Endothelial cell of hepatic sinusoid (primary cell): ENCODE measurements at regions not wholly inside any gene's neighbourhood (a gene's known extent, or its start where the extent isn't known, plus 50 kb on each side); places are given as distances from the start of the nearest gene placed in this dataset.

Experiments
- in situ Hi-C: cut with HindIII; loops from 2 replicates; pipeline ENCODE4 v1.10.0; 2017; ENCODE audit warnings: low sequenced_read_pairs

- in situ Hi-C loops, result no loop called here
These were observed 606.7 kb upstream of the FAM174A start for GRCh38 chr5:99928490-99928889.

- in situ Hi-C loops, result no loop called here
These were observed 608.7 kb upstream of the FAM174A start for GRCh38 chr5:99926463-99926862.

DNA sequence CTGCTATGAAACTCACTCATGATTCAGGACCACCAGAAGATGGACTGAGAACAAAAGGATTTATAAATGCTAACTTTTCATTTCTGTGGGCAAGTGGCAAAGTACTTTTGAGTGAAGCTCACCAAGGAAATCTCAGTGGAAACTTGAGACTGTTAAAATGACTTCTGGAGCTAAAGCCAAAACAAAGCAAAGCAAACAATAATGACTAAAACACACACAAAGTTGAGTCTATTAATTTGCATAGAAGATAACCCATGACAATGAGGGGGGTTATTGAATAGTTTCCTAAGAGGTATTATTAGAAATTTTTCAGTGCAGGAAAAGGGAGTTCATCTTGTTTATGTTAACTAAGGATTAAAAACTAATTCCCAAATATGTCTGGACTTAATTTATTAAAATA lies 612.8 kb upstream of the FAM174A start:
- in situ Hi-C loops, result no loop called here

DNA sequence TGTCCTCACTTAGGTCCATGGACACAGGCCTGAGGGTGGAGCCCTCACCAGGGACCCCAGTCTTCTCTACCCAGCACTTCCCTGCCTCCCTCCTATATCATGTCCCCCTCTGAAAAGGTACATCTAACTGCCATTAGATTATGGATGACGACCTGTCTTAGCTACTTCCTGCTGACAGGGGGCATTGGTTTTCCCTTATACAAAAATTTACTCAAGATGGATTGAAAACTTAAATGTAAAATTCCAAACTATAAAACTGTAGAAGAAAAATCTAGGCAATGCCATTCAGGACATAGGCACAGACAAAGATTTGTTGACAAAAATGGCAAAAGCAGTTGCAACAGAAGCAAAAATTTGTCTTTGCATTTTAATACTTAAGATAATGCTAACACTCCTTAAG lies 623.2 kb upstream of the FAM174A start:
- in situ Hi-C loops, result no loop called here

- in situ Hi-C loops, result no loop called here
These were observed 628.4 kb upstream of the FAM174A start for GRCh38 chr5:99906776-99907175.

DNA sequence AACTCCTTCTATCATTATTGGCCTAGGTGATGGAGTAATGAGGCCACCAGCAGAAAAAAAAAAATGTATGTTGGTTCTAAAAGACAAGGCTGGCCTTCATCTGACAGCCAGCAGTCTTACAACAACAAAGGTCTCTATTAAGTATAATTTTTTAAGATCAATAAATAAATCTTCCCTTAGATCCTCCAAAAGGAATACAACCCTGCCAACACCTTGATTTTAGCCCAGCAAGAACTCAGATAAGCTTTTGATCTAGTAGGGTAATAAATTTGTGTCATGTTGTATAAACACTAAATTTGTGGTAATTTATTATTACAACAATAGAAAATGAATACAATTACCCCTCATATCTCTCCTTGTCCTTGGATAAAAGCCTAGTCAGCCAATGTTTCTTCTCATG lies 633.2 kb upstream of the FAM174A start:
- in situ Hi-C loops, result no loop called here

- in situ Hi-C loops, result no loop called here
These were observed 634.8 kb upstream of the FAM174A start for GRCh38 chr5:99900302-99900852.

DNA sequence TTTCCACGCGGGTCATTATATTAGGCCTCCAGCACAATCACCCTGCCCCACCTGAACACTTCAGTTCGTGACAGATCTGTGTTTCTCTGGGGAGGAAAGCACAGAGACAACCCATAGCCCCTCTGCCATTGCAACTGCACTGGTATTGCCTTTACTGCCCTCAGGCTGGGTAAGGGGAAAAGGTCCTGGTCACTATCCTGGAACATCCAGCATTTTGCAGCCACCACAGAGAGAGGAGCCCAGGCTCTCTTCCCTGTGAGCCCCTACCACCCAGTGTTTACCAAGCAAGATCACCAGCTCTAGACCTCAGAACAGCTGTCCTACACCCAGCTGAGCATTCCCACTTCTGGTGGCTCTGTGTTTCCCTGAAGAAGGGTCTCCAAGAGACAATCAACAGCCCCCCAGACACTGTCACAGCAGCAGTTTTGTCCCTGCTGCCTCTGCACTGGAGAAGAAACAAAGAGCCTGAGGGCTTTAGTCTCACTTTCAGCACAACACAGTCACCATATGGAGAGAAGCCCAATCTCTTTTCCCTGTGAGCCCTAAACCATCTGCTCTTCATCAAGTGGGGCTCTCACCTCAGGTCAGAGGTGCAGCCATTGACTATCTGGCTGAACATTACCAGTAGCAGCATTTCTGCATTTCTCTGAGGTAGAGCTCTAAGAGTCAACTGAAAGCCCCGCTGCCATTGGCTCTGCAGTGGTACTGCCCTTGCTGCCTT lies 655.2 kb upstream of the FAM174A start:
- in situ Hi-C loops, result no loop called here

GRCh38 chr5:99878830-99879229 lies 656.3 kb upstream of the FAM174A start:
- in situ Hi-C loops, result no loop called here

DNA sequence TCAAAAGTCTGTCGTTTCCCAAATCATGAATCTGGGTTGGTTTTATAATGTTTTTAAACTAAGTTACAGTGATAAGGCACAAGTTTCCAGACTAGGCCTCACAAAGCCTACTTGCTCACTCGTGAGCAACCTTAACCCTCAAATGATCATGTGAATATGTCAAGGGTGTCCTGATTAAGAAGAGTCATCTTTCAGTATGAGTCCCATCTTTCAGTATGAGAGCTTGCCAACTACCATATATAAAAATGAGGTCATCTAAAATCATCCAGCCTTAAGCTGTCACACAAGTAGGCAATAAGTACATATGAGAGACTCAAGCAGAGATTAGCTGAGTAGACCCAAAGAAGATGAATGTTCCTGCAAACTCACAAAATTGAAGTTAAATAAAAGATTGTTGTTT lies 668.4 kb upstream of the FAM174A start:
- in situ Hi-C loops, result no loop called here

DNA sequence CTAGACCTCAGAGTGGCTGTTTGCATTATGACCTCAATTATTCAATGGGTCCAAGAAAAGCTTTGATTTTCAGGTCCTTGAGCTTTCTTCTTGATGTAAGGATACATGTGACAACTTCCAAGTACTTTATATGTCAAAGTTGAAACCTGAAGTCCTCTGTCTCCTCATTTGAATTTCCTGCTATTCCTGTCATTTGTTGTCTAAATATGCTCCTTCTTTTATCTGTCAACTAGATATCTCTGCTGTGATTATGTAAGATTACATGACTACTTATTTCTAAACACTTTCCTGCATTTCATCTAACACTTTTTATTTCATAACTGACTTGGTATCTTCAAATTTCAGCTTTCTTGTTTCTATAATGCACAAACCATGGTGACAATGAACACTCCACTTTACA lies 670.0 kb upstream of the FAM174A start:
- in situ Hi-C loops, result no loop called here

DNA sequence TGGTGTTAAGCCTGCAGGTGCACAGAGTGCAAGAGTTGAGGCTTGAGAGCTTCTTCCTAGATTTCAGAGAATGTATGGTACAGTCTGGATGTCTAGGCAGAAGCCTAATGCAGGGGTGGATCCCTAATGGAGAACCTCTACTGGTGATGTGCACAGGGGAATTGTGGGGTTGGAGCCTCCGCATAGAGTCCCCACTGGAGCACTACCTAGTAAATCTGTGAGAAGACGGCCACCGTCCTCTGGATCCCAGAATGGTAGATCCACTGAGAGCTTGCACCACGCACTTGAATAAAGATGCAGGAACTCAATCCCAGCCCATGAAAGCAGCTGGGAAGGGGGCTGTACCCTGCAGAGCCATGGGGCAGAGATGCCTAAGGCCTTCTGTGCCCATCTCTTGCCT lies 699.4 kb upstream of the FAM174A start:
- in situ Hi-C loops, result no loop called here

GRCh38 chr5:99827136-99827535 lies 708.0 kb upstream of the FAM174A start:
- in situ Hi-C loops, result no loop called here

GRCh38 chr5:99817796-99818195 lies 717.4 kb upstream of the FAM174A start:
- in situ Hi-C loops, result no loop called here

DNA sequence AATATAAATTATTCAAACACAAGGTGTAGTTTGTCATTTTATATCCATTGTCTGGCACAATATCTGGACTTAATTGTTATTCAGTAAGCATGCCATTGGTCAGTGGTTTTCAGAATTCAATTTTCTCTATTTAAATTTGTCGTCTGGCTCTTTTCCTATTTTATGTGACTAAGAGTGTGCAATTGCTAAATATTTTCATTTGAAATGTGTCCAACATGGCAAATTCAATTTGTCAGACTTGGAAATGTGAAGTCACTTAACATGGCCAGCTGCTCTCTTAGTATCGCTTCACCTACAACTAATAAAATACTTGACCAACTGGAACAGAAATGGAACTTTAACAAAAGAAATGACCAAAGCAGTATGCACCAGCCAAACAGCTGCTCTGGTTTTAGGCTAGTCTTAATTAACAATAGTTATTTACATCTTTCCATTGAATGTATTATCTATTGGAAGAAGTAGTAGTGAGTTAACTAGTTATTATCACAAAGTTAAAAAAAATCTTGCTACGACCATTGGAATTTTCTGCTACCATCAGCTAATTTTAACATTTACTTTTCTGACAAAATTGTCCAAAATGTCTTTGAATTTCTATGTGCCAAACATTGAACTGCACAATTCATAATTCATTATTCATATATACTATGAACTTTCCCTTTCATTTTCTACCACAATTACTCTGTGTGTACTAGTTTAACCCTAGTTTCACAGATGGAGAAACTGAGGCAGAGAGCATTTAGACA lies 720.7 kb upstream of the FAM174A start:
- in situ Hi-C loops, result no loop called here

GRCh38 chr5:99808657-99809230 lies 726.4 kb upstream of the FAM174A start:
- in situ Hi-C loops, result no loop called here

- in situ Hi-C loops, result no loop called here
These were observed 727.8 kb upstream of the FAM174A start for GRCh38 chr5:99807346-99807745.

GRCh38 chr5:99795031-99795430 lies 740.1 kb upstream of the FAM174A start:
- in situ Hi-C loops, result no loop called here

GRCh38 chr5:99788482-99788881 lies 746.7 kb upstream of the FAM174A start:
- in situ Hi-C loops, result no loop called here

- in situ Hi-C loops, result no loop called here
These were observed 760.0 kb upstream of the FAM174A start for GRCh38 chr5:99775189-99775588.

GRCh38 chr5:99773290-99773689 lies 761.9 kb upstream of the FAM174A start:
- in situ Hi-C loops, result no loop called here

- in situ Hi-C loops, result no loop called here
These were observed 763.9 kb upstream of the FAM174A start for GRCh38 chr5:99771296-99771695.
